DND-41 (cell line): ENCODE measurements at regions not wholly inside any gene's neighbourhood (a gene's known extent, or its start where the extent isn't known, plus 50 kb on each side); places are given as distances from the start of the nearest gene placed in this dataset.

Experiments
- ATAC-seq: fragments of 200-7000 bp; cut with Tn5 transposase; 3 replicates; pipeline ENCODE4 v1.9.1; 2021; ENCODE audit warnings: low read depth; ENCODE audit not compliant: insufficient read depth
- DNase-seq: peaks from one replicate; pipeline ENCODE4 v3.0.0-alpha.2; 2020
- H2AFZ ChIP-seq: 2 replicates; pipeline ENCODE4 v1.6.0; 2012; ENCODE audit warnings: low read depth, low read length
- H3K27ac ChIP-seq: 2 replicates; pipeline ENCODE4 v1.5.1; 2012; ENCODE audit warnings: low read length, inconsistent platforms
- H3K27me3 ChIP-seq: fragments of 200-600 bp; sonication (generic); 2 replicates; pipeline ENCODE4 v1.6.0; 2012; ENCODE audit warnings: low read length, mild to moderate bottlenecking, inconsistent platforms; ENCODE audit not compliant: insufficient read depth, poor library complexity
- H3K36me3 ChIP-seq: 2 replicates; pipeline ENCODE4 v1.5.1; 2012; ENCODE audit warnings: low read length, inconsistent platforms; ENCODE audit not compliant: insufficient read depth
- H3K4me1 ChIP-seq: 2 replicates; pipeline ENCODE4 v1.5.1; 2012; ENCODE audit warnings: mild to moderate bottlenecking, low read length; ENCODE audit not compliant: insufficient read depth
- H3K4me2 ChIP-seq: 2 replicates; pipeline ENCODE4 v1.6.0; 2012; ENCODE audit warnings: mild to moderate bottlenecking, moderate library complexity, low read length, inconsistent platforms; ENCODE audit not compliant: insufficient read depth
- H3K4me3 ChIP-seq, 2 experiments: fragments of 200-600 bp in 1 of 2; shearing (Covaris generic) in 1 of 2; 2 replicates each; pipeline ENCODE4 v1.5.1; 2012 to 2016; ENCODE audit warnings: inconsistent platforms in 2 of 2, low read length in 2 of 2, mild to moderate bottlenecking in 2 of 2, low read depth in 1 of 2, moderate library complexity in 1 of 2
- H3K79me2 ChIP-seq: 2 replicates; pipeline ENCODE4 v1.6.0; 2012; ENCODE audit warnings: low read length, inconsistent platforms; ENCODE audit not compliant: insufficient read depth
- H3K9ac ChIP-seq: 2 replicates; pipeline ENCODE4 v1.6.0; 2012; ENCODE audit warnings: low read depth, mild to moderate bottlenecking, inconsistent platforms, low read length, moderate library complexity
- H3K9me3 ChIP-seq: 2 replicates; pipeline ENCODE4 v1.5.1; 2012; ENCODE audit warnings: low read length, moderate library complexity, mild to moderate bottlenecking, inconsistent platforms; ENCODE audit not compliant: insufficient read depth, severe bottlenecking
- H4K20me1 ChIP-seq: 2 replicates; pipeline ENCODE4 v1.6.0; 2012; ENCODE audit warnings: low read length; ENCODE audit not compliant: insufficient read depth
- CTCF ChIP-seq: IDR thresholded peaks from 2 replicates; pipeline ENCODE4 v1.5.1; 2012; ENCODE audit warnings: borderline replicate concordance, low read length, moderate library complexity, mild to moderate bottlenecking; ENCODE audit not compliant: poor library complexity, severe bottlenecking; ENCODE audit errors: extremely low read depth
- EZH2 ChIP-seq: IDR thresholded peaks from 3 replicates; pipeline ENCODE4 v1.6.1; 2012; ENCODE audit warnings: borderline replicate concordance, low read depth, mild to moderate bottlenecking, moderate library complexity, low read length, inconsistent platforms; ENCODE audit not compliant: severe bottlenecking

- no peak for ATAC-seq
- Histone ChIP-seq H3K4me2 (no peak overlapping the region), H3K4me1 (no peaks in the 10 kb centered on the region), H3K79me2 (no peaks in the 10 kb centered on the region), H3K36me3 (no peaks in the 10 kb centered on the region), H3K4me3 (no peak overlapping the region), H4K20me1 (no peaks in the 10 kb centered on the region), H2AFZ (no peak overlapping the region), H3K9me3 (no peaks in the 10 kb centered on the region), H3K9ac (no peak overlapping the region), H3K27me3 (peaks cover 5% of the 10 kb centered on the region), H3K27ac (no peak overlapping the region)
- no peak for DNase-seq
- TF ChIP-seq EZH2 (no peak), CTCF (no peak)
These were observed 119.2 kb downstream of the ACKR3 start for GRCh38 chr2:236688563-236689392.

- Histone ChIP-seq H3K9ac (no peak overlapping the region), H3K27ac (no peak overlapping the region), H3K36me3 (no peaks in the 10 kb centered on the region), H3K79me2 (no peaks in the 10 kb centered on the region), H2AFZ (no peak overlapping the region), H4K20me1 (no peaks in the 10 kb centered on the region), H3K27me3 (peaks cover 5% of the 10 kb centered on the region), H3K4me1 (no peaks in the 10 kb centered on the region), H3K4me3 (no peak overlapping the region), H3K9me3 (no peaks in the 10 kb centered on the region), H3K4me2 (no peak overlapping the region)
- TF ChIP-seq CTCF (no peak), EZH2 (no peak)
- no peak for DNase-seq
- no peak for ATAC-seq
These were observed 119.7 kb downstream of the ACKR3 start for GRCh38 chr2:236689393-236689700.

- H3K27ac ChIP-seq: no peak overlapping the region
- TF ChIP-seq EZH2 (no peak), CTCF (no peak)
- no peak overlapping the region for H3K4me2 ChIP-seq
- no peak overlapping the region for H3K4me3 ChIP-seq
- H3K4me1 ChIP-seq: no peaks in the 10 kb centered on the region
- no peaks in the 10 kb centered on the region for H3K36me3 ChIP-seq
- H3K79me2 ChIP-seq: no peaks in the 10 kb centered on the region
- DNase-seq: no peak
- H3K9me3 ChIP-seq: no peaks in the 10 kb centered on the region
- peaks cover 5% of the 10 kb centered on the region for H3K27me3 ChIP-seq
- no peaks in the 10 kb centered on the region for H4K20me1 ChIP-seq
- no peak for ATAC-seq
- H3K9ac ChIP-seq: no peak overlapping the region
- H2AFZ ChIP-seq: no peak overlapping the region
These were observed 120.4 kb downstream of the ACKR3 start for GRCh38 chr2:236689981-236690380.
